Sciatic nerve (tissue), 2 donors: ENCODE measurements at regions not wholly inside any gene's neighbourhood (a gene's known extent, or its start where the extent isn't known, plus 50 kb on each side); places are given as distances from the start of the nearest gene placed in this dataset.
"Not testable (repeated sequence)": the region's sequence is repeated elsewhere in the genome, so short reads cannot be mapped to it uniquely, and the experiment has no call there.

ENCODE experiments used
- ATAC-seq: fragments of 200-7000 bp; cut with Tn5 transposase; one replicate; pipeline ENCODE4 v1.9.1; 2020; ENCODE audit warnings: mild to moderate bottlenecking, moderate library complexity
- DNase-seq: peaks from one replicate; pipeline ENCODE4 v3.0.0-alpha.2; 2020; ENCODE audit warnings: low spot score
- intact Hi-C: fragments of 100-400 bp; cut with DNase I; formaldehyde crosslinking; loops from one replicate; pipeline ENCODE4 v1.14.2; 2022
- donor health status: DM: no; HTN: no; CAD: no.
- donor health status: DM: no; HTN: no; CAD: no.

- DNase-seq (no peak), ATAC-seq (no peak)
- intact Hi-C loops, result no loop called here
These were observed 1444.2 kb upstream of the SLC10A2 start for GRCh38 chr13:104510422-104510821.

GRCh38 chr13:104493502-104493901 is 1427.3 kb upstream of the SLC10A2 start:
- intact Hi-C loops, DNase-seq, ATAC-seq: not testable (repeated sequence)

GRCh38 chr13:104491916-104492315 is 1425.7 kb upstream of the SLC10A2 start:
- ATAC-seq, result no peak
- DNase-seq, result no peak
- intact Hi-C loops, result no loop called here

GRCh38 chr13:104487006-104487405 is 1420.8 kb upstream of the SLC10A2 start:
- DNase-seq, result no peak
- intact Hi-C loops, result no loop called here
- peak; percentile 32 for ATAC-seq

- DNase-seq, result no peak
- intact Hi-C loops, result no loop called here
These were observed 1419.4 kb upstream of the SLC10A2 start for GRCh38 chr13:104485571-104485970.

GRCh38 chr13:104483631-104484030 is 1417.4 kb upstream of the SLC10A2 start:
- DNase-seq, result no peak
- ATAC-seq, result no peak
- intact Hi-C loops, result no loop called here

More at GRCh38 chr13:104485571-104485970, 1419.4 kb upstream of the SLC10A2 start:
- peak; percentile 78 for ATAC-seq

- DNase-seq (no peak), ATAC-seq (no peak)
- intact Hi-C loops, result no loop called here
These were observed 1411.0 kb upstream of the SLC10A2 start for GRCh38 chr13:104477261-104477660.

GRCh38 chr13:104473936-104474335 is 1407.7 kb upstream of the SLC10A2 start:
- no peak for ATAC-seq
- intact Hi-C loops, result no loop called here

GRCh38 chr13:104466016-104466415 is 1399.8 kb upstream of the SLC10A2 start:
- intact Hi-C loops, result no loop called here

More at GRCh38 chr13:104473936-104474335, 1407.7 kb upstream of the SLC10A2 start:
- DNase-seq, result no peak

GRCh38 chr13:104461049-104461448 is 1394.8 kb upstream of the SLC10A2 start:
- intact Hi-C loops, result no loop called here
- no peak for DNase-seq
- no peak for ATAC-seq

More at GRCh38 chr13:104466016-104466415, 1399.8 kb upstream of the SLC10A2 start:
- no peak for ATAC-seq
- DNase-seq, result no peak

GRCh38 chr13:104460554-104460953 is 1394.3 kb upstream of the SLC10A2 start:
- DNase-seq (no peak), ATAC-seq (no peak)
- intact Hi-C loops, result no loop called here

GRCh38 chr13:104450006-104450405 is 1383.8 kb upstream of the SLC10A2 start:
- no peak for DNase-seq
- no peak for ATAC-seq
- intact Hi-C loops, result no loop called here

GRCh38 chr13:104447348-104447747 is 1381.1 kb upstream of the SLC10A2 start:
- intact Hi-C loops, result no loop called here
- ATAC-seq (no peak), DNase-seq (no peak)

- no peak for ATAC-seq
- intact Hi-C loops, result no loop called here
- no peak for DNase-seq
These were observed 1376.3 kb upstream of the SLC10A2 start for GRCh38 chr13:104442536-104442935.

GRCh38 chr13:104436555-104436954 is 1370.3 kb upstream of the SLC10A2 start:
- ATAC-seq, result no peak
- intact Hi-C loops, result no loop called here

GRCh38 chr13:104431895-104432294 is 1365.7 kb upstream of the SLC10A2 start:
- intact Hi-C loops, result no loop called here
- ATAC-seq (no peak), DNase-seq (no peak)

More at GRCh38 chr13:104436555-104436954, 1370.3 kb upstream of the SLC10A2 start:
- DNase-seq, result no peak

- DNase-seq (no peak), ATAC-seq (no peak)
- intact Hi-C loops, result no loop called here
These were observed 1360.2 kb upstream of the SLC10A2 start for GRCh38 chr13:104426435-104426834.

- intact Hi-C loops, result no loop called here
- ATAC-seq (no peak), DNase-seq (no peak)
These were observed 1356.5 kb upstream of the SLC10A2 start for GRCh38 chr13:104422668-104423067.

- DNase-seq, result no peak
- ATAC-seq, result no peak
- intact Hi-C loops, result no loop called here
These were observed 1350.8 kb upstream of the SLC10A2 start for GRCh38 chr13:104416973-104417372.

GRCh38 chr13:104414771-104415170 is 1348.6 kb upstream of the SLC10A2 start:
- DNase-seq (no peak), ATAC-seq (no peak)
- intact Hi-C loops, result no loop called here

GRCh38 chr13:104414181-104414580 is 1348.0 kb upstream of the SLC10A2 start:
- intact Hi-C loops, result no loop called here
- no peak for DNase-seq

More at GRCh38 chr13:104414181-104414580, 1348.0 kb upstream of the SLC10A2 start:
- ATAC-seq, result no peak
